H9 (cell line): ENCODE measurements at regions not wholly inside any gene's neighbourhood (a gene's known extent, or its start where the extent isn't known, plus 50 kb on each side); places are given as distances from the start of the nearest gene placed in this dataset.

Experiments
- DNase-seq: peaks from one replicate; pipeline ENCODE4 v3.0.0-alpha.2; 2017
- H2AFZ ChIP-seq: one replicate; pipeline ENCODE4 v1.6.1; 2013; ENCODE audit warnings: mild to moderate bottlenecking, low read length, control low read depth, moderate library complexity
- H2AK5ac ChIP-seq: 2 replicates; pipeline ENCODE4 v1.6.1; 2013; ENCODE audit warnings: low read length, control low read depth, mixed read lengths; ENCODE audit not compliant: insufficient read length
- H2BK120ac ChIP-seq: one replicate; pipeline ENCODE4 v1.6.1; 2013; ENCODE audit warnings: low read depth, mild to moderate bottlenecking, low read length, control low read depth, inconsistent platforms; ENCODE audit not compliant: poor library complexity, severe bottlenecking
- H2BK12ac ChIP-seq: 2 replicates; pipeline ENCODE4 v1.6.1; 2013; ENCODE audit warnings: low read length, control low read depth, mixed read lengths, low read depth; ENCODE audit not compliant: insufficient read length
- H2BK15ac ChIP-seq: 2 replicates; pipeline ENCODE4 v1.6.1; 2013; ENCODE audit warnings: low read depth, low read length, control low read depth
- H2BK20ac ChIP-seq: one replicate; pipeline ENCODE4 v1.6.1; 2013; ENCODE audit warnings: low read depth, mild to moderate bottlenecking, low read length, control low read depth, inconsistent platforms; ENCODE audit not compliant: poor library complexity, severe bottlenecking
- H2BK5ac ChIP-seq: 2 replicates; pipeline ENCODE4 v1.6.1; 2013; ENCODE audit warnings: low read length, control low read depth, mixed read lengths; ENCODE audit not compliant: insufficient read length
- H3K14ac ChIP-seq: 2 replicates; pipeline ENCODE4 v1.6.1; 2013; ENCODE audit warnings: low read length, control low read depth; ENCODE audit not compliant: insufficient read depth
- H3K18ac ChIP-seq: 2 replicates; pipeline ENCODE4 v1.6.1; 2013; ENCODE audit warnings: low read depth, mild to moderate bottlenecking, mixed read lengths, low read length, control low read depth; ENCODE audit not compliant: insufficient read length
- H3K23ac ChIP-seq: 2 replicates; pipeline ENCODE4 v1.6.1; 2013; ENCODE audit warnings: low read length, control low read depth, mixed read lengths, low read depth; ENCODE audit not compliant: insufficient read length
- H3K23me2 ChIP-seq: 2 replicates; pipeline ENCODE4 v1.6.1; 2013; ENCODE audit warnings: low read depth, mild to moderate bottlenecking, mixed read lengths, low read length, control low read depth; ENCODE audit not compliant: insufficient read length, poor library complexity, severe bottlenecking
- H3K27ac ChIP-seq: 2 replicates; pipeline ENCODE4 v1.5.1; 2013; ENCODE audit warnings: low read length, control low read depth, mixed read lengths, low read depth; ENCODE audit not compliant: insufficient read length
- H3K27me3 ChIP-seq: 2 replicates; pipeline ENCODE4 v1.6.1; 2013; ENCODE audit warnings: low read length, control low read depth, inconsistent platforms; ENCODE audit not compliant: insufficient read depth
- H3K4ac ChIP-seq: 2 replicates; pipeline ENCODE4 v1.6.1; 2013; ENCODE audit warnings: low read depth, mild to moderate bottlenecking, control low read depth, inconsistent platforms, low read length, moderate library complexity
- H3K4me1 ChIP-seq: 2 replicates; pipeline ENCODE4 v1.6.1; 2013; ENCODE audit warnings: low read length, control low read depth, inconsistent platforms; ENCODE audit not compliant: insufficient read depth
- H3K4me2 ChIP-seq: 2 replicates; pipeline ENCODE4 v1.6.1; 2013; ENCODE audit warnings: low read length, control low read depth, mixed read lengths; ENCODE audit not compliant: insufficient read length, insufficient read depth
- H3K56ac ChIP-seq: 2 replicates; pipeline ENCODE4 v1.6.1; 2013; ENCODE audit warnings: low read depth, mild to moderate bottlenecking, mixed read lengths, low read length, control low read depth; ENCODE audit not compliant: insufficient read length
- H3K79me1 ChIP-seq: 2 replicates; pipeline ENCODE4 v1.6.1; 2013; ENCODE audit warnings: low read depth, mild to moderate bottlenecking, moderate library complexity, low read length, control low read depth, inconsistent platforms; ENCODE audit not compliant: insufficient read depth, poor library complexity, severe bottlenecking
- H3K79me2 ChIP-seq: 2 replicates; pipeline ENCODE4 v1.6.1; 2013; ENCODE audit warnings: low read length, control low read depth, inconsistent platforms; ENCODE audit not compliant: insufficient read depth
- H3K9ac ChIP-seq: 2 replicates; pipeline ENCODE4 v1.6.1; 2013; ENCODE audit warnings: low read length, control low read depth, mixed read lengths; ENCODE audit not compliant: insufficient read length; ENCODE audit errors: extremely low read depth
- H3K9me3 ChIP-seq: one replicate; pipeline ENCODE4 v1.6.1; 2013; ENCODE audit warnings: low read depth, low read length, inconsistent platforms; ENCODE audit not compliant: control insufficient read depth
- H3T11ph ChIP-seq: one replicate; pipeline ENCODE4 v1.6.1; 2013; ENCODE audit warnings: mild to moderate bottlenecking, low read length, control low read depth, inconsistent platforms
- H4K20me1 ChIP-seq: one replicate; pipeline ENCODE4 v1.6.1; 2013; ENCODE audit not compliant: control insufficient read depth, insufficient read length, insufficient read depth
- H4K5ac ChIP-seq: 2 replicates; pipeline ENCODE4 v1.6.1; 2013; ENCODE audit warnings: low read depth, mild to moderate bottlenecking, mixed read lengths, low read length, control low read depth; ENCODE audit not compliant: insufficient read length
- H4K8ac ChIP-seq: replicated peaks from 2 replicates; pipeline ENCODE4 v1.6.1; 2013; ENCODE audit warnings: low read length, control low read depth, mixed read lengths, low read depth; ENCODE audit not compliant: insufficient read length
- H4K91ac ChIP-seq: 2 replicates; pipeline ENCODE4 v1.6.1; 2013; ENCODE audit warnings: low read depth, mild to moderate bottlenecking, moderate library complexity, mixed read lengths, low read length, control low read depth; ENCODE audit not compliant: insufficient read length
- H3K27ac Mint-ChIP-seq, 3 experiments: 2 replicates in 2 of 3; 3 replicates in 1 of 3; pipeline ENCODE4 v1.8.0; 2020 to 2021; ENCODE audit warnings: mixed read lengths in 3 of 3, mild to moderate bottlenecking in 1 of 3, moderate library complexity in 1 of 3
- H3K27me3 Mint-ChIP-seq: 2 replicates; pipeline ENCODE4 v1.8.0; 2021; ENCODE audit warnings: low read depth, mild to moderate bottlenecking, moderate library complexity, mixed read lengths
- H3K36me3 Mint-ChIP-seq, 3 experiments: 2 replicates in 2 of 3; 3 replicates in 1 of 3; pipeline ENCODE4 v1.8.0; 2020 to 2021; ENCODE audit warnings: low read depth in 3 of 3, mixed read lengths in 3 of 3; ENCODE audit not compliant: insufficient read depth in 1 of 3
- H3K4me1 Mint-ChIP-seq, 2 experiments: 2 replicates each; pipeline ENCODE4 v1.8.0; 2020; ENCODE audit warnings: mixed read lengths in 2 of 2
- H3K4me3 Mint-ChIP-seq, 2 experiments: 2 replicates in 1 of 2; 3 replicates in 1 of 2; pipeline ENCODE4 v1.8.0; 2020 to 2021; ENCODE audit warnings: mild to moderate bottlenecking in 2 of 2, mixed read lengths in 2 of 2, moderate library complexity in 1 of 2
- H3K9me3 Mint-ChIP-seq, 2 experiments: 2 replicates in 1 of 2; 3 replicates in 1 of 2; pipeline ENCODE4 v1.8.0; 2020; ENCODE audit warnings: mild to moderate bottlenecking in 2 of 2, mixed read lengths in 2 of 2, moderate library complexity in 1 of 2
- WGBS: extraction: QIAGEN DNeasy Blood & Tissue Kit; methylation state at CpG from one replicate; pipeline ENCODE4 v1.1.7; 2013; ENCODE audit warnings: missing lambda C conversion rate, low lambda C conversion rate, mixed read lengths; ENCODE audit not compliant: insufficient read length; ENCODE audit errors: extremely low coverage; 5-methylcytosine and 5-hydroxymethylcytosine counted together
- TF ChIP-seq, protein P1 (sequence below): fragments of 200-600 bp; sonication (generic); conservative IDR thresholded peaks from 3 replicates; pipeline ENCODE4 v1.8.0; 2021; ENCODE audit warnings: antibody characterized with exemption, mild to moderate bottlenecking

DNA sequence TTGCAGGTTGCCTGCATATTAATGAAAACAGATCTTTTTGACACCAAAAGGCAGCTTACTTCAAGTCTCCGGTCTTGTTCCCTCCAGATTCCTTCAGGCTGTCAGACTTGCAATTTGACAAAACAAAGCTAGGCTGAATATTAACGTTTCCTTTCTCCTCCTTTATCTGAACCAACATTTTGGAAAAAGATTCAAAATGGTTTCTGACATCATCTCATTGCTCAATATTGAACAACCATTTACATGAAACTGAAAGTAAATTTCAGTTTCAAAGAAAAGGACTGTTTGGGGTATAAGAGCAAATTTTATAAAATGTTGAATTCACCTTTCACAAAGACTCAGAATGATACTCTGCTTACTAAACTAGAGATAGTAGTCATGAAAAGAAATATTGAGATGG is 521.8 kb downstream of the KCNJ2 start:
- no peaks in the 10 kb centered on the region for H3K23me2 ChIP-seq
- no peaks in the 10 kb centered on the region for H3K27me3 Mint-ChIP-seq
- H3K79me2 ChIP-seq: no peaks in the 10 kb centered on the region
- no peaks in the 10 kb centered on the region for H3K79me1 ChIP-seq
- H2BK120ac ChIP-seq: no peak overlapping the region
- no peak overlapping the region for H3K23ac ChIP-seq
- H3K9me3 ChIP-seq: no peaks in the 10 kb centered on the region
- H4K91ac ChIP-seq: no peak overlapping the region
- no peak overlapping the region for H3K4me3 Mint-ChIP-seq
- no peak overlapping the region for H2AFZ ChIP-seq
- H3T11ph ChIP-seq: no peak overlapping the region
- H3K9ac ChIP-seq: no peak overlapping the region
- H4K5ac ChIP-seq: no peak overlapping the region
- no peak overlapping the region for H3K4me2 ChIP-seq
- H3K27ac Mint-ChIP-seq: no peak overlapping the region
- peaks cover 0 to 1% of the 10 kb centered on the region in 2 experiments; a peak in 2 of 5 replicates for H3K9me3 Mint-ChIP-seq
- H3K36me3 Mint-ChIP-seq: peaks cover 0 to 2% (median 0%) of the 10 kb centered on the region in 3 experiments; a peak in 2 of 7 replicates
- no peak overlapping the region for H3K14ac ChIP-seq
- H3K4me1 Mint-ChIP-seq: no peaks in the 10 kb centered on the region; a peak in 1 of 4 replicates
- H3K4ac ChIP-seq: no peak overlapping the region
- no peak overlapping the region for H3K27ac ChIP-seq
- no peak overlapping the region for H2AK5ac ChIP-seq
- no peak overlapping the region for H2BK5ac ChIP-seq
- H3K18ac ChIP-seq: no peak overlapping the region
- no CpG with 5 or more reads among the region's 2 CpGs for WGBS
- H2BK15ac ChIP-seq: no peak overlapping the region
- no peaks in the 10 kb centered on the region for H3K4me1 ChIP-seq
- TF ChIP-seq, protein P1, sequence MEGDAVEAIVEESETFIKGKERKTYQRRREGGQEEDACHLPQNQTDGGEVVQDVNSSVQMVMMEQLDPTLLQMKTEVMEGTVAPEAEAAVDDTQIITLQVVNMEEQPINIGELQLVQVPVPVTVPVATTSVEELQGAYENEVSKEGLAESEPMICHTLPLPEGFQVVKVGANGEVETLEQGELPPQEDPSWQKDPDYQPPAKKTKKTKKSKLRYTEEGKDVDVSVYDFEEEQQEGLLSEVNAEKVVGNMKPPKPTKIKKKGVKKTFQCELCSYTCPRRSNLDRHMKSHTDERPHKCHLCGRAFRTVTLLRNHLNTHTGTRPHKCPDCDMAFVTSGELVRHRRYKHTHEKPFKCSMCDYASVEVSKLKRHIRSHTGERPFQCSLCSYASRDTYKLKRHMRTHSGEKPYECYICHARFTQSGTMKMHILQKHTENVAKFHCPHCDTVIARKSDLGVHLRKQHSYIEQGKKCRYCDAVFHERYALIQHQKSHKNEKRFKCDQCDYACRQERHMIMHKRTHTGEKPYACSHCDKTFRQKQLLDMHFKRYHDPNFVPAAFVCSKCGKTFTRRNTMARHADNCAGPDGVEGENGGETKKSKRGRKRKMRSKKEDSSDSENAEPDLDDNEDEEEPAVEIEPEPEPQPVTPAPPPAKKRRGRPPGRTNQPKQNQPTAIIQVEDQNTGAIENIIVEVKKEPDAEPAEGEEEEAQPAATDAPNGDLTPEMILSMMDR: no peak
- H2BK20ac ChIP-seq: no peak overlapping the region
- no peak overlapping the region for H3K56ac ChIP-seq
- H2BK12ac ChIP-seq: no peak overlapping the region
- H3K27me3 ChIP-seq: no peaks in the 10 kb centered on the region
- DNase-seq: no peak
- H4K8ac ChIP-seq: no peak overlapping the region
- H4K20me1 ChIP-seq: no peaks in the 10 kb centered on the region
